HFFc6 (cell line): ENCODE measurements at regions not wholly inside any gene's neighbourhood (a gene's known extent, or its start where the extent isn't known, plus 50 kb on each side); places are given as distances from the start of the nearest gene placed in this dataset.

Experiments
- DNase-seq: peaks from one replicate; pipeline ENCODE4 v3.0.0-alpha.2; 2018
- H3K27ac Mint-ChIP-seq: 2 replicates; pipeline ENCODE4 v1.8.0; 2020; ENCODE audit warnings: mild to moderate bottlenecking, mixed read lengths
- H3K27me3 Mint-ChIP-seq: 2 replicates; pipeline ENCODE4 v1.8.0; 2021; ENCODE audit warnings: mild to moderate bottlenecking, moderate library complexity, mixed read lengths; ENCODE audit not compliant: insufficient read depth
- H3K36me3 Mint-ChIP-seq: 2 replicates; pipeline ENCODE4 v1.8.0; 2021; ENCODE audit warnings: low read depth, mixed read lengths
- H3K4me1 Mint-ChIP-seq: 2 replicates; pipeline ENCODE4 v1.8.0; 2020; ENCODE audit warnings: low read depth, mixed read lengths
- H3K4me3 Mint-ChIP-seq: 2 replicates; pipeline ENCODE4 v1.8.0; 2020; ENCODE audit warnings: mild to moderate bottlenecking, moderate library complexity, mixed read lengths
- H3K9me3 Mint-ChIP-seq: 2 replicates; pipeline ENCODE4 v1.8.0; 2020; ENCODE audit warnings: mild to moderate bottlenecking, mixed read lengths
- CTCF ChIP-seq: fragments of 200-600 bp; sonication (generic); IDR thresholded peaks from 2 replicates; pipeline ENCODE4 v1.5.0; 2021; ENCODE audit warnings: antibody characterized with exemption, mild to moderate bottlenecking

- TF ChIP-seq CTCF, result no peak
- peaks cover 46% of the 10 kb centered on the region for H3K9me3 Mint-ChIP-seq
- H3K27me3 Mint-ChIP-seq, result peaks cover 4% of the 10 kb centered on the region
- H3K4me1 Mint-ChIP-seq, result no peaks in the 10 kb centered on the region
- H3K4me3 Mint-ChIP-seq, result no peak overlapping the region
- H3K27ac Mint-ChIP-seq, result no peak overlapping the region
- DNase-seq, result no peak
- no peaks in the 10 kb centered on the region for H3K36me3 Mint-ChIP-seq
Observed at GRCh38 chr19:23065306-23065705, 51.5 kb upstream of the ZNF730 start.

- Mint-ChIP-seq H3K4me3 (no peak overlapping the region), H3K9me3 (peaks cover 40% of the 10 kb centered on the region), H3K4me1 (no peaks in the 10 kb centered on the region), H3K27me3 (peaks cover 1% of the 10 kb centered on the region; the same call in 1 of the 2 replicates), H3K27ac (no peak overlapping the region), H3K36me3 (no peaks in the 10 kb centered on the region)
- no peak for TF ChIP-seq CTCF
- DNase-seq, result no peak
Observed at GRCh38 chr19:23062921-23063320, 53.9 kb upstream of the ZNF730 start.

- H3K4me3 Mint-ChIP-seq, result no peak overlapping the region
- peaks cover 1% of the 10 kb centered on the region; the same call in 1 of the 2 replicates for H3K27me3 Mint-ChIP-seq
- no peak for TF ChIP-seq CTCF
- H3K9me3 Mint-ChIP-seq, result peaks cover 43% of the 10 kb centered on the region
- no peak for DNase-seq
- no peak overlapping the region for H3K27ac Mint-ChIP-seq
- no peaks in the 10 kb centered on the region for H3K36me3 Mint-ChIP-seq
- H3K4me1 Mint-ChIP-seq, result no peaks in the 10 kb centered on the region
Observed at GRCh38 chr19:23060016-23060415, 56.8 kb upstream of the ZNF730 start.

- Mint-ChIP-seq H3K4me3 (no peak overlapping the region), H3K27ac (no peak overlapping the region), H3K27me3 (peaks cover 3% of the 10 kb centered on the region; the same call in 1 of the 2 replicates), H3K9me3 (peaks cover 55% of the 10 kb centered on the region), H3K36me3 (no peaks in the 10 kb centered on the region), H3K4me1 (no peaks in the 10 kb centered on the region)
- DNase-seq, result no peak
- no peak for TF ChIP-seq CTCF
Observed at GRCh38 chr19:23056516-23056915, 53.5 kb upstream of the ZNF728 start.

- no peak overlapping the region for H3K27ac Mint-ChIP-seq
- TF ChIP-seq CTCF, result no peak
- no peak overlapping the region for H3K4me3 Mint-ChIP-seq
- H3K9me3 Mint-ChIP-seq, result peaks cover 61% of the 10 kb centered on the region
- H3K27me3 Mint-ChIP-seq, result peaks cover 2% of the 10 kb centered on the region; the same call in 1 of the 2 replicates
- no peaks in the 10 kb centered on the region; the same call in 1 of the 2 replicates for H3K36me3 Mint-ChIP-seq
- DNase-seq, result no peak
- no peaks in the 10 kb centered on the region for H3K4me1 Mint-ChIP-seq
Observed at GRCh38 chr19:23055946-23056345, 53.0 kb upstream of the ZNF728 start.

GRCh38 chr19:23055501-23055900 lies 52.5 kb upstream of the ZNF728 start:
- H3K27ac Mint-ChIP-seq, result no peak overlapping the region
- no peaks in the 10 kb centered on the region; the same call in 1 of the 2 replicates for H3K36me3 Mint-ChIP-seq
- no peak for TF ChIP-seq CTCF
- no peak overlapping the region for H3K4me3 Mint-ChIP-seq
- DNase-seq, result no peak
- H3K27me3 Mint-ChIP-seq, result peaks cover 2% of the 10 kb centered on the region; the same call in 1 of the 2 replicates
- no peaks in the 10 kb centered on the region for H3K4me1 Mint-ChIP-seq
- peaks cover 64% of the 10 kb centered on the region for H3K9me3 Mint-ChIP-seq
